Astrocyte (in vitro differentiated cells and primary cell): ENCODE measurements at regions not wholly inside any gene's neighbourhood (a gene's known extent, or its start where the extent isn't known, plus 50 kb on each side); places are given as distances from the start of the nearest gene placed in this dataset.

Experiments used
- DNase-seq: peaks from one replicate; pipeline ENCODE4 v3.0.0-alpha.2; 2010; ENCODE audit warnings: low read depth
- FAIRE-seq: peaks from 2 replicates; lab custom pipeline; 2011; peaks lifted over from hg19 to GRCh38; lab: Jason Lieb, UNC
- H2AFZ ChIP-seq: 2 replicates; pipeline ENCODE4 v1.6.0; 2012; ENCODE audit warnings: low read depth, low read length, inconsistent platforms
- H3K27ac ChIP-seq: 2 replicates; pipeline ENCODE4 v1.5.1; 2011; ENCODE audit warnings: low read depth, low read length, inconsistent platforms
- H3K27me3 ChIP-seq: 2 replicates; pipeline ENCODE4 v1.6.0; 2011; ENCODE audit warnings: low read length, inconsistent platforms; ENCODE audit not compliant: insufficient read depth
- H3K36me3 ChIP-seq: 2 replicates; pipeline ENCODE4 v1.5.1; 2011; ENCODE audit warnings: low read length, inconsistent platforms; ENCODE audit not compliant: insufficient read depth
- H3K4me1 ChIP-seq: 2 replicates; pipeline ENCODE4 v1.5.1; 2011; ENCODE audit warnings: low read length, inconsistent platforms; ENCODE audit not compliant: insufficient read depth
- H3K4me2 ChIP-seq: 2 replicates; pipeline ENCODE4 v1.6.0; 2012; ENCODE audit warnings: low read length, inconsistent platforms
- H3K4me3 ChIP-seq: 2 replicates; pipeline ENCODE4 v1.5.1; 2011; ENCODE audit warnings: low read depth, mild to moderate bottlenecking, low read length, inconsistent platforms; ENCODE audit not compliant: insufficient read depth
- H3K79me2 ChIP-seq: 2 replicates; pipeline ENCODE4 v1.6.0; 2012; ENCODE audit warnings: mild to moderate bottlenecking, low read length, inconsistent platforms; ENCODE audit not compliant: insufficient read depth
- H3K9ac ChIP-seq: 2 replicates; pipeline ENCODE4 v1.6.0; 2012; ENCODE audit warnings: mild to moderate bottlenecking, low read length, inconsistent platforms
- H3K9me3 ChIP-seq: 2 replicates; pipeline ENCODE4 v1.5.1; 2012; ENCODE audit warnings: low read depth, mild to moderate bottlenecking, low read length, inconsistent platforms; ENCODE audit not compliant: insufficient read depth
- H4K20me1 ChIP-seq: 2 replicates; pipeline ENCODE4 v1.6.0; 2012; ENCODE audit warnings: low read length, inconsistent platforms; ENCODE audit not compliant: insufficient read depth
- H3K27ac Mint-ChIP-seq: one replicate; pipeline ENCODE4 v1.8.0; 2021; ENCODE audit warnings: mild to moderate bottlenecking, mixed read lengths; ENCODE audit not compliant: unreplicated experiment
- H3K27me3 Mint-ChIP-seq: one replicate; pipeline ENCODE4 v1.8.0; 2021; ENCODE audit warnings: low read depth, mixed read lengths; ENCODE audit not compliant: unreplicated experiment
- H3K36me3 Mint-ChIP-seq: one replicate; pipeline ENCODE4 v1.8.0; 2021; ENCODE audit warnings: low read depth, mixed read lengths; ENCODE audit not compliant: unreplicated experiment
- H3K4me1 Mint-ChIP-seq: one replicate; pipeline ENCODE4 v1.8.0; 2021; ENCODE audit warnings: low read depth, mixed read lengths; ENCODE audit not compliant: unreplicated experiment
- H3K4me3 Mint-ChIP-seq: one replicate; pipeline ENCODE4 v1.8.0; 2021; ENCODE audit warnings: mild to moderate bottlenecking, moderate library complexity, mixed read lengths; ENCODE audit not compliant: unreplicated experiment
- H3K9me3 Mint-ChIP-seq: one replicate; pipeline ENCODE4 v1.8.0; 2021; ENCODE audit warnings: mild to moderate bottlenecking, mixed read lengths; ENCODE audit not compliant: unreplicated experiment
- CTCF ChIP-seq: IDR thresholded peaks from 2 replicates; pipeline ENCODE4 v1.5.1; 2011; ENCODE audit warnings: low read depth, mild to moderate bottlenecking, inconsistent platforms, low read length, moderate library complexity; ENCODE audit not compliant: insufficient read depth
- EZH2 ChIP-seq: IDR thresholded peaks from 2 replicates; pipeline ENCODE4 v1.6.1; 2012; ENCODE audit warnings: mild to moderate bottlenecking, low read length, inconsistent platforms; ENCODE audit not compliant: insufficient read depth

DNA sequence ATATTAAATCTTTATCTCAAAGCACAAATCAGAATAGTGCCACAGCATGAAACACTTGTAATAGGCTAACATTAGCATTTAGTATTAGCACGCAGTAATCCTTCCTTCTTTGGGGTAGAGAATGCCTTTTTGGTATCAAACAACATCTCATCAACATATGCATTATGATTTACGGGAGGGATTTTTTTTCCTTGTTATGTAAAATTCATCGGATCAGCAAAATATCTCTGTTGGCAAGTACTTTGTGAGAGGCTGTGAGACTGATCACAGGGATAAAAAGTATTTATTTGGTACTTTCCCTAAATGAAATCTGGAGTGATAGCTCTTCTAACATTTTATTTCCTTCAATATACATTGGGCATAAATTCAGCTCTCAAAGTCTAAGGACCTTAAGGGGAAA, 68.4 kb upstream of the TMEM178A start:
- no peak for DNase-seq
- peaks cover 5% of the 10 kb centered on the region for H3K36me3 Mint-ChIP-seq
- Histone ChIP-seq H3K27me3 (no peaks in the 10 kb centered on the region), H3K79me2 (no peaks in the 10 kb centered on the region), H3K9ac (no peak overlapping the region), H3K4me2 (no peak overlapping the region), H4K20me1 (no peaks in the 10 kb centered on the region), H2AFZ (no peak overlapping the region), H3K36me3 (peaks cover 3% of the 10 kb centered on the region), H3K27ac (no peak overlapping the region), H3K9me3 (no peaks in the 10 kb centered on the region), H3K4me3 (no peak overlapping the region), H3K4me1 (peaks cover 4% of the 10 kb centered on the region)
- H3K27ac Mint-ChIP-seq = no peak overlapping the region
- H3K4me1 Mint-ChIP-seq = peaks cover 7% of the 10 kb centered on the region
- no peak for FAIRE-seq
- TF ChIP-seq CTCF = no peak
- peaks cover 3% of the 10 kb centered on the region for H3K9me3 Mint-ChIP-seq
- no peaks in the 10 kb centered on the region for H3K27me3 Mint-ChIP-seq
- H3K4me3 Mint-ChIP-seq = no peak overlapping the region

DNA sequence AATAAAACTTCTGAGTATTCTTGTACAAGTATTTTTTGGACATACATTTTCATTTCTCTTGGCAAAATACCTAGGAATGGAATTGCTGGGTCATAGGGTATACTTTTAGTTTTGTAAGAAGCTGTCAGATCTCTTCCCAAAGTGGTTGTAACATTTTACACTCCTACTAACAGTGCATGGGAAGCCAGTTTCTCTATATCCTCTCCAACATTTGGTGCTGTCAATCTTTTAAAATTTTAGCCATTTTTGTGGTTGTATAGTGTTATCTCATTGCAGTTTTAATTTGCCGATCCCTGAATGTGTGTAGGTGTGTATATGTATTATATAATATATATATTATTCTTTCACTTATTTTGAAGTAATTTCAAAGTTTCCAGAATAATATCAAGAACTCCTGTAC, 63.1 kb upstream of the TMEM178A start:
- Histone ChIP-seq H3K4me1 (peaks cover 7% of the 10 kb centered on the region), H3K9ac (no peak overlapping the region), H3K36me3 (peaks cover 3% of the 10 kb centered on the region), H3K4me2 (no peak overlapping the region), H3K79me2 (no peaks in the 10 kb centered on the region), H3K4me3 (no peak overlapping the region), H2AFZ (no peak overlapping the region), H3K27me3 (no peaks in the 10 kb centered on the region), H4K20me1 (no peaks in the 10 kb centered on the region), H3K9me3 (no peaks in the 10 kb centered on the region), H3K27ac (no peak overlapping the region)
- peaks cover 15% of the 10 kb centered on the region for H3K4me1 Mint-ChIP-seq
- peaks cover 3% of the 10 kb centered on the region for H3K9me3 Mint-ChIP-seq
- no peaks in the 10 kb centered on the region for H3K27me3 Mint-ChIP-seq
- H3K27ac Mint-ChIP-seq = no peak overlapping the region
- TF ChIP-seq EZH2 (no peak), CTCF (no peak)
- H3K4me3 Mint-ChIP-seq = no peak overlapping the region
- no peak for FAIRE-seq
- no peak for DNase-seq
- no peaks in the 10 kb centered on the region for H3K36me3 Mint-ChIP-seq

DNA sequence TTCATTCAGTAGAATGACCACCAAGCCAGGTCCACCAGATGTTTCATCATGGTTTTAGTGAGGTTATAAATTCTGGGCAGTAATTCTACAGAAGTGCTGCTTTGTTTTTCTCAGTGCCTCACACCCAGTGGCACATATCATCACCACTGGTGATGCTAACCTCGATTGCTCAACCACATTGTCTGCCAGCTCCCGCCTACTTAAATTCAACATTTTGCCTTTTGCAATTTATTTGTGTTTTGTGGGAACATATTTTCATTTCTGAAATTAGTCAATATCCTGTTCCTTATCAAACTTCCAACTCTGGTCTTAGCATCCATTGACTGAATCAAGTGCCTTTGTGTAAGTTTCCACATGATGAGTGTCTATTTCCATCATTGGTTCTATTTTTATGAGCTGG, 62.3 kb upstream of the TMEM178A start:
- no peak overlapping the region for H3K4me3 Mint-ChIP-seq
- peaks cover 3% of the 10 kb centered on the region for H3K9me3 Mint-ChIP-seq
- H3K27me3 Mint-ChIP-seq = no peaks in the 10 kb centered on the region
- Histone ChIP-seq H3K36me3 (peaks cover 3% of the 10 kb centered on the region), H3K4me1 (peaks cover 7% of the 10 kb centered on the region), H3K4me2 (no peak overlapping the region), H3K27ac (no peak overlapping the region), H2AFZ (no peak overlapping the region), H3K9me3 (no peaks in the 10 kb centered on the region), H3K9ac (no peak overlapping the region), H4K20me1 (no peaks in the 10 kb centered on the region), H3K4me3 (no peak overlapping the region), H3K27me3 (no peaks in the 10 kb centered on the region), H3K79me2 (no peaks in the 10 kb centered on the region)
- H3K36me3 Mint-ChIP-seq = no peaks in the 10 kb centered on the region
- DNase-seq (no peak), FAIRE-seq (no peak)
- no peak overlapping the region for H3K27ac Mint-ChIP-seq
- H3K4me1 Mint-ChIP-seq = peaks cover 21% of the 10 kb centered on the region
- TF ChIP-seq CTCF (no peak), EZH2 (no peak)
